GM21367 (cell line): ENCODE measurements at regions not wholly inside any gene's neighbourhood (a gene's known extent, or its start where the extent isn't known, plus 50 kb on each side); places are given as distances from the start of the nearest gene placed in this dataset.
"Not testable (repeated sequence)": the region's sequence is repeated elsewhere in the genome, so short reads cannot be mapped to it uniquely, and the experiment has no call there.

Source experiments
- ATAC-seq: cut with Tn5 transposase; IDR thresholded peaks from one replicate; pipeline ENCODE4 v1.9.1; 2021; ENCODE audit not compliant: unreplicated experiment

- ATAC-seq: no peak
Measured at GRCh38 chr17:77036841-77037381, 103.9 kb upstream of the SEC14L1 start.

GRCh38 chr17:77037943-77038342 is 102.8 kb upstream of the SEC14L1 start:
- no peak for ATAC-seq

- ATAC-seq: no peak
Measured at GRCh38 chr17:77038884-77039555, 101.7 kb upstream of the SEC14L1 start.

GRCh38 chr17:77042476-77043231 is 98.1 kb upstream of the SEC14L1 start:
- no peak for ATAC-seq

GRCh38 chr17:77045441-77046041 is 95.2 kb upstream of the SEC14L1 start:
- no peak for ATAC-seq

GRCh38 chr17:77049440-77049839 is 91.3 kb upstream of the SEC14L1 start:
- no peak for ATAC-seq

- not testable (repeated sequence) for ATAC-seq
Measured at GRCh38 chr17:77050901-77051300, 89.9 kb upstream of the SEC14L1 start.

- no peak for ATAC-seq
Measured at GRCh38 chr17:77054936-77055335, 85.8 kb upstream of the SEC14L1 start.

GRCh38 chr17:77055453-77055852 is 85.3 kb upstream of the SEC14L1 start:
- no peak for ATAC-seq

GRCh38 chr17:77058016-77058415 is 82.8 kb upstream of the SEC14L1 start:
- no peak for ATAC-seq

- no peak for ATAC-seq
Measured at GRCh38 chr17:77061669-77062068, 79.1 kb upstream of the SEC14L1 start.

GRCh38 chr17:77064598-77064997 is 76.2 kb upstream of the SEC14L1 start:
- no peak for ATAC-seq

GRCh38 chr17:77066165-77066564 is 74.6 kb upstream of the SEC14L1 start:
- ATAC-seq: no peak

GRCh38 chr17:77066726-77067409 is 73.9 kb upstream of the SEC14L1 start:
- not testable (repeated sequence) for ATAC-seq

GRCh38 chr17:77068915-77069314 is 71.9 kb upstream of the SEC14L1 start:
- ATAC-seq: no peak

GRCh38 chr17:77070888-77071279 is 69.9 kb upstream of the SEC14L1 start:
- ATAC-seq: no peak

- ATAC-seq: no peak
Measured at GRCh38 chr17:77071925-77072490, 68.8 kb upstream of the SEC14L1 start.

- ATAC-seq: no peak
Measured at GRCh38 chr17:77072670-77073069, 68.1 kb upstream of the SEC14L1 start.

- ATAC-seq: no peak
Measured at GRCh38 chr17:77074681-77075080, 66.1 kb upstream of the SEC14L1 start.

GRCh38 chr17:77076124-77076830 is 64.5 kb upstream of the SEC14L1 start:
- no peak for ATAC-seq
